Hepatocyte (in vitro differentiated cells): ENCODE measurements at regions not wholly inside any gene's neighbourhood (a gene's known extent, or its start where the extent isn't known, plus 50 kb on each side); places are given as distances from the start of the nearest gene placed in this dataset.

Source experiments
- CTCF ChIP-seq: fragments of 200-600 bp; sonication (generic); IDR thresholded peaks from 2 replicates; pipeline ENCODE4 v1.5.1; 2016; ENCODE audit warnings: antibody characterized with exemption, mild to moderate bottlenecking; ENCODE audit not compliant: poor library complexity
- EZH2 ChIP-seq: fragments of 200-600 bp; sonication (generic); IDR thresholded peaks from 2 replicates; pipeline ENCODE4 v1.6.1; 2016; ENCODE audit warnings: antibody characterized with exemption, mild to moderate bottlenecking, borderline replicate concordance

GRCh38 chr3:68290333-68290732, 635.9 kb upstream of the SUCLG2 start:
- TF ChIP-seq CTCF (no peak), EZH2 (no peak)
